Right atrium auricular region (tissue), 2 donors: ENCODE measurements at regions not wholly inside any gene's neighbourhood (a gene's known extent, or its start where the extent isn't known, plus 50 kb on each side); places are given as distances from the start of the nearest gene placed in this dataset.

Experiments
- DNase-seq: peaks from one replicate; pipeline ENCODE4 v3.0.0-alpha.2; 2019; ENCODE audit warnings: low spot score
- H3K27ac ChIP-seq, 2 donors: fragments of 200-600 bp; sonication (generic); 1 replicate in 1 of 2; 2 replicates in 1 of 2; pipeline ENCODE4 v1.5.1; 2016 to 2019
- H3K27me3 ChIP-seq, 2 donors: fragments of 200-600 bp; sonication (generic); one replicate each; pipeline versions ENCODE4 v1.5.1 to v1.6.0; 2017 to 2019
- H3K36me3 ChIP-seq: fragments of 200-600 bp; sonication (generic); one replicate; pipeline ENCODE4 v1.5.1; 2016
- H3K4me1 ChIP-seq, 2 donors: fragments of 200-600 bp; sonication (generic); one replicate each; pipeline versions ENCODE4 v1.5.1 to v1.6.0; 2017 to 2019
- H3K4me3 ChIP-seq, 2 donors: fragments of 200-600 bp; sonication (generic); 1 replicate in 1 of 2; 2 replicates in 1 of 2; pipeline ENCODE4 v1.5.1; 2017 to 2019; ENCODE audit warnings: mild to moderate bottlenecking in 1 of 2, moderate library complexity in 1 of 2
- H3K9me3 ChIP-seq, 2 donors: fragments of 200-600 bp; sonication (generic); one replicate each; pipeline ENCODE4 v1.5.1; 2019
- TF ChIP-seq, protein P1 (sequence below), 2 donors: fragments of 200-600 bp; sonication (generic); IDR thresholded peaks; one replicate each; pipeline ENCODE4 v1.5.1; 2019; ENCODE audit warnings: antibody characterized with exemption in 2 of 2

DNA sequence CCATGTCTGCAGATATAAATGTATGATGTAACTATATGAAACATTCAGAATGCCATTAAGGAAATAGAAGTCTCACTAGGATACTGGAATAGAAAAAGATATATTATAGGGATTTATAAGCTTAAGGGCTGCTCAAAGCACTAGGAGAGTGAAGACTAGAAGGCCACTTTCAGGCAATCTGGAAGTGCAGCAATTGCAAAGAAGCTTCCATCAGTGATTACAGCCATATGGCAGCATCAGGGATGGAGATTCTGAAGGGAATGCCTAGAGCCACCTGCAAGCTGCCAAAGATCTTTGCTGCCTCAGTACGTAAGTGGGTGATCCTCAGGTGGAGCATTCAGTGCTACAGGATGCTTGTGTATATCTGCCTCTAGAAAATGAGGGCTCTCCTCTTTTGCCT, 796.2 kb upstream of the EPHA7 start:
- Histone ChIP-seq H3K27me3 (no peaks in the 10 kb centered on the region), H3K4me1 (no peaks in the 10 kb centered on the region), H3K9me3 (no peaks in the 10 kb centered on the region), H3K27ac (no peak overlapping the region), H3K36me3 (no peaks in the 10 kb centered on the region), H3K4me3 (no peak overlapping the region)
- DNase-seq = no peak
- TF ChIP-seq, protein P1, sequence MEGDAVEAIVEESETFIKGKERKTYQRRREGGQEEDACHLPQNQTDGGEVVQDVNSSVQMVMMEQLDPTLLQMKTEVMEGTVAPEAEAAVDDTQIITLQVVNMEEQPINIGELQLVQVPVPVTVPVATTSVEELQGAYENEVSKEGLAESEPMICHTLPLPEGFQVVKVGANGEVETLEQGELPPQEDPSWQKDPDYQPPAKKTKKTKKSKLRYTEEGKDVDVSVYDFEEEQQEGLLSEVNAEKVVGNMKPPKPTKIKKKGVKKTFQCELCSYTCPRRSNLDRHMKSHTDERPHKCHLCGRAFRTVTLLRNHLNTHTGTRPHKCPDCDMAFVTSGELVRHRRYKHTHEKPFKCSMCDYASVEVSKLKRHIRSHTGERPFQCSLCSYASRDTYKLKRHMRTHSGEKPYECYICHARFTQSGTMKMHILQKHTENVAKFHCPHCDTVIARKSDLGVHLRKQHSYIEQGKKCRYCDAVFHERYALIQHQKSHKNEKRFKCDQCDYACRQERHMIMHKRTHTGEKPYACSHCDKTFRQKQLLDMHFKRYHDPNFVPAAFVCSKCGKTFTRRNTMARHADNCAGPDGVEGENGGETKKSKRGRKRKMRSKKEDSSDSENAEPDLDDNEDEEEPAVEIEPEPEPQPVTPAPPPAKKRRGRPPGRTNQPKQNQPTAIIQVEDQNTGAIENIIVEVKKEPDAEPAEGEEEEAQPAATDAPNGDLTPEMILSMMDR (IDR thresholded peaks at IDR 0.05) = no peak

DNA sequence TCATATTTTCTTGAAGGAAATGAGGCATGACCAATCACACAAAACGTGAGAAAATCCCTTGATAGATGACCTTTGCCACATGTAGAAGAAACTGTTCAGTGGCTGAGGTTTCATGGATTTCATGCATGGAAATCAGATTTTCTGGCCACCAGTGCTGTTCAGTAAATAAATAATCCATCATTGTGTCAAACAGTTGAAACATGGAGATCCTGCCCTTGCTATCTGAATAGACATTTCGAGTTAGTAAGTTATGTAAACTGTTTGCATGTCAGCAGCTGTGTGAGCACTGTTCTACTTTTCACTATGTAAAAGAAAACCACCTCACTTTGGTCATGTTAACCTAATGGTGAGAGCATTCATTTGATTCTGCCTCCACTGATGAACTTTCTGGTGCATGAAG, 793.9 kb upstream of the EPHA7 start:
- no peak for DNase-seq
- H3K36me3 ChIP-seq = no peaks in the 10 kb centered on the region
- no peak overlapping the region for H3K4me3 ChIP-seq
- H3K9me3 ChIP-seq = no peaks in the 10 kb centered on the region
- H3K27ac ChIP-seq = no peak overlapping the region
- H3K27me3 ChIP-seq = no peaks in the 10 kb centered on the region
- TF ChIP-seq, protein P1 (IDR thresholded peaks at IDR 0.05) = no peak
- H3K4me1 ChIP-seq = no peaks in the 10 kb centered on the region

DNA sequence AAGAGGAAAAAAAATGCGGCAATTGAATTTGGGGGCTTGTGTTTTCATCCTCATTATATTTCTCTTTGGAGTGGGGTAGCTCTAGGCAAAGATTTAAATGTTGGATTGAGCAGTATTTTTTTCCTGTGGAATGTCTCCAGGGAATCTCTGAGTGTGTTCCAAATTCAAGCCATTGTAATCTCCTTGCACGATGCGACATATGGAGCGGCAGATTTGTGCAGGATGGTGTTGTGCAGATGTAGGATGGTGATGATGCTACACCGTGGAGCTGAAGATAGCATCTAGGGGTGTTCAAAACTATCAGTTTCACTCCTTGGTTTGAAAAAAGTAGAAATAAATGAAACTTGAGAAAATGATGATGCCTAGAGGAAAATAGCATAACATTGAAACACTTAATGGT, 777.5 kb upstream of the EPHA7 start:
- no peaks in the 10 kb centered on the region for H3K27me3 ChIP-seq
- TF ChIP-seq, protein P1 (IDR thresholded peaks at IDR 0.05) = no peak
- H3K9me3 ChIP-seq = no peaks in the 10 kb centered on the region
- no peak for DNase-seq
- no peaks in the 10 kb centered on the region for H3K36me3 ChIP-seq
- H3K4me3 ChIP-seq = no peak overlapping the region
- H3K27ac ChIP-seq = no peak overlapping the region
- H3K4me1 ChIP-seq = no peaks in the 10 kb centered on the region

DNA sequence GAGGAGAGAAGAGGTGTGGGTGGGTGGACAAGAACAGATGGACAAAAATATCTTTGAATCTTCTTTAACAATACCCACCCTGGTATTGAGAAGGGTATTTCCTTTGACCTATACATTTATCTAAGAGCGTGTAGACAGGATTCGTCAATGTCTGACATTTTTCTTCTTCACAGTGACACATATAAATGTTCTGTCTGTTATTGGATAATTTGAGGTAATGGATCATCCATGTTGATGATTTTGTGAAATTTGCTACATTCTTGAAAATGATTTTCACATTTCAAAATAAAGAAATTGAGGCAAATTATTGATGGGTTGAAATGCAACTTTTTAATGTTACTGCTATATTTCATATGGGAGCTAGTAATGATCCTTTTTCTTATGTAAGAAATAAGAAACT, 770.7 kb upstream of the EPHA7 start:
- no peak overlapping the region for H3K4me3 ChIP-seq
- H3K27me3 ChIP-seq = no peaks in the 10 kb centered on the region
- no peak overlapping the region for H3K27ac ChIP-seq
- no peak for DNase-seq
- TF ChIP-seq, protein P1 (IDR thresholded peaks at IDR 0.05) = no peak
- peaks cover 0 to 2% of the 10 kb centered on the region in 2 donors for H3K9me3 ChIP-seq
- no peaks in the 10 kb centered on the region for H3K36me3 ChIP-seq
- H3K4me1 ChIP-seq = no peaks in the 10 kb centered on the region

DNA sequence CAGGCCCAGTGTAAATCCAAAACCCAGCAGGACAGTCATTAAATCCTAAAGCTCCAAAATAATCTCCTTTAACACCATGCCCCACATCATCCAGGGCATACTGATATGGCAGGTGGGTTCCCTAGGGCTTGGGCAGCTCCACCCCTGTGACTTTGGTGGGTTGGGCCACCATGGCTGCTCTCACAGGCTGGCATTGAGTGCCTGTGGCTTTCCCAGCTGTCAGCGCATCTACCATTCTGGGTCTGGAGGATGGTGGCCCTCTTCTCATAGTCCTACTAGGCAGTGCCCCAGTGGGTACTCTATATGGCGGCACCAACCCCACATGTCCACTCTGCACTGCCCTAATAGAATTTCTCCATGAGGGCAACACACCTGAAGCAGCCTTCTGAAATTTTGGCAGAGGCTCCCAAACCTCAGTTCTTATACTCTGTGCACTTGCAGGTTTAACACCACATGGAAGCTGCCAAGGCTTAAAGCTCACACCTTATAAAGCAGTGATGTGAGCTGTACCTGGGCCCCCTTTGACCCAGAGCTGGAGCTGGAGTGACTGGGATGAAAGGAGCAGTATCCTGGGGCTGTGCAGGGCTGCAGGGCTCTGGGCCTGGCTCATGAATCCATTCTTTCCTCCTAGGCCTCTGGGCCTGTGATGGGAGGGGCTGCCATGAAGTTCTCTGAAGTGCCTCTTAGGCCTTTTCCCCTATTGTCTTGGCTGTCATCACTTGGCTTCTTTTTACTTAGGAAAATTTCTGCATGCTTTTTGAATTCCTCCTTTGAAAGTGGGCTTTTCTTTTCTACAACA, 765.5 kb upstream of the EPHA7 start:
- no peak for DNase-seq
- TF ChIP-seq, protein P1 (IDR thresholded peaks at IDR 0.05) = no peak
- H3K4me1 ChIP-seq = no peaks in the 10 kb centered on the region
- no peak overlapping the region for H3K27ac ChIP-seq
- no peaks in the 10 kb centered on the region for H3K36me3 ChIP-seq
- no peak overlapping the region for H3K4me3 ChIP-seq
- no peaks in the 10 kb centered on the region for H3K27me3 ChIP-seq
- peaks cover 0 to 7% of the 10 kb centered on the region in 2 donors for H3K9me3 ChIP-seq

DNA sequence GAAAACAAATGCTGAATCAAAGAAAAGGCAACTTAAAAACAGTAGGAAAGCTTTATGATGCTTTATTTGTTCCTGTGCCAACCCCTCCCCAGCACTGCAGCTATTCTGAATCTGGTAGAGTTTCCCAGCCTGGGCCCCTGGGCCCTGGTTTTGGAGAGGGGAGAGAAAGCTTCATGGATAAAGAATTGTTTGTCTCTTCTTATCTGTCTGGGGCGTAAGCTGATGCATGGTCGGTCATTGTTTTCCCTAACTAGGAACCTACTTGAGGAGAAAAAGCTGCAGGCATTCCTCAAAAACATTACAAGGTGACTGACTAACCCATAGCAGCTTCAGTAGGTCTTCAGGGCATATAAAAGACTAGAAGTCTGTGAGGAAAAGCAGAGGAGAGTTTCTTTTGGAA, 758.1 kb upstream of the EPHA7 start:
- TF ChIP-seq, protein P1 (IDR thresholded peaks at IDR 0.05) = no peak
- no peaks in the 10 kb centered on the region for H3K4me1 ChIP-seq
- H3K9me3 ChIP-seq = no peaks in the 10 kb centered on the region

More for the DNA sequence above, 758.1 kb upstream of the EPHA7 start:
- Histone ChIP-seq H3K4me3 (no peak overlapping the region), H3K36me3 (no peaks in the 10 kb centered on the region), H3K27ac (no peak overlapping the region), H3K27me3 (no peaks in the 10 kb centered on the region)
- no peak for DNase-seq
